ENCODE measurements at regions not wholly inside any gene's neighbourhood (a gene's known extent, or its start where the extent isn't known, plus 50 kb on each side); places are given as distances from the start of the nearest gene placed in this dataset.

DNA sequence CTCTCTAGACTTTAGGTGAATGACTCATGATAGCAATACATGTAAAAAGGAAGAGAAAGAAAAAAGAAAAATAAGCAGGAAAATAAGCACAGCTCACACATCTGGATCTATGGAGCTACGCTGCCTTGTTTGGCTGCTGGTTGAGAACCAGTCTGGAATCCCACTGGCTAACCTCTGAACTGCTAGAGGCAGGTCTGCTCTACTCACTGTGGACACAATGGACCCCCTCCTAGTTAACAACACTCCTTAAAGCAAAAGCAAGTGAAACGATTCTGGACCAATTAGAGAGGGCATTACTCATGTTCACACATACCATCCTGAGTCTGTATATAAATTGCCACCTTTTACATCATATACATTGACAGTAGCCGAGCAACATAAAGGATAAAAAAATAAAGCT, 383.2 kb upstream of the FLRT2 start:
- TF ChIP-seq ZNF10 (tag by site-specific recombination; IDR thresholded peaks at IDR 0.05) (no peak), ZNF2 (tag by site-specific recombination; IDR thresholded peaks at IDR 0.05) (no peak), BCL11B (tag by site-specific recombination; IDR thresholded peaks at IDR 0.05; ENCODE audit: low read depth) (no peak), SP2 (tag by site-specific recombination; IDR thresholded peaks at IDR 0.05) (no peak), MZF1 (tag by site-specific recombination; IDR thresholded peaks at IDR 0.05; ENCODE audit: borderline replicate concordance) (no peak), ZNF211 (tag by site-specific recombination; IDR thresholded peaks at IDR 0.05; ENCODE audit: low read depth) (no peak), KLF7 (tag by site-specific recombination; IDR thresholded peaks at IDR 0.05; ENCODE audit: borderline replicate concordance) (no peak), YY2 (tag by site-specific recombination; IDR thresholded peaks at IDR 0.05) (no peak), ZNF146 (tag by site-specific recombination; IDR thresholded peaks at IDR 0.05) (no peak), FEZF1 (tag by site-specific recombination; IDR thresholded peaks at IDR 0.05) (no peak), ZNF221 (tag by site-specific recombination; IDR thresholded peaks at IDR 0.05; ENCODE audit: borderline replicate concordance) (no peak), ZNF701 (tag by site-specific recombination; IDR thresholded peaks at IDR 0.05) (no peak), SCRT2 (tag by site-specific recombination; IDR thresholded peaks at IDR 0.05) (no peak), KLF16 (tag by site-specific recombination; IDR thresholded peaks at IDR 0.05) (no peak)
- H3K9me3 ChIP-seq (ENCODE audit: control insufficient read depth, insufficient read depth, low read depth, low read length) = no peaks in the 10 kb centered on the region
- H3K36me3 ChIP-seq (ENCODE audit: control insufficient read depth in 2 of 2, insufficient read depth in 1 of 2, low read length in 2 of 2) = no peaks in the 10 kb centered on the region
- CTCF ChIA-PET = interaction anchor here (1.3 kb wide), 1 partner anchor 48 kb away, joined by 3 read pairs; no protein-coding TSS in a partner anchor
- no peak overlapping the region for H3K4me3 ChIP-seq (ENCODE audit: low read depth, low read length)
- POLR2A ChIA-PET = no interaction called here
- no peaks in the 10 kb centered on the region for H3K4me1 ChIP-seq (ENCODE audit: control insufficient read depth, insufficient read depth, low read length)
- no peak overlapping the region for H3K27ac ChIP-seq (ENCODE audit: extremely low read depth, low read depth, low read length)

DNA sequence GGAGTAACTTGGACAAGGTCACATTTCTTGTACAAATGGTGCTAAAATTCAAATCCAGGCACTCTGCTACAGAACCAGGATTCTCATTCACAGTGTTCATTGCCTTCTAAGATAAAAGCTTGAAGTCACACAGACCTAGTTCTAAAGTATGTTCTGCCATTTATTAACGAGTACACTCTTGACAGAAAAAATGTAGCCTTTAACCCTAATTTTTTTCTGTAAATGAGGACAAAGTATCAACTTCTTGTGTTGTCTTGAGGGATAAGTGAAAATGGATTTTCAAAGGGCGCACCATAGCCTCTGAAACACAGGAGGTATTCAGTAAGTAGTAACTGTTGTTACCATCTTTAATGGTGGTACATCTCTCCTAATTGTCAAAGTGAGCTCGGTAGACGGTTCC, 379.8 kb upstream of the FLRT2 start:
- POLR2A ChIA-PET = no interaction called here
- no peaks in the 10 kb centered on the region for H3K4me1 ChIP-seq (ENCODE audit: control insufficient read depth, insufficient read depth, low read length)
- TF ChIP-seq ZNF155 (tag by site-specific recombination; IDR thresholded peaks at IDR 0.05) (no peak), YY2 (tag by site-specific recombination; IDR thresholded peaks at IDR 0.05) (no peak), ZNF221 (tag by site-specific recombination; IDR thresholded peaks at IDR 0.05; ENCODE audit: borderline replicate concordance) (no peak), KLF9 (tag by site-specific recombination; IDR thresholded peaks at IDR 0.05; ENCODE audit: low read depth) (no peak), ZFP3 (tag by site-specific recombination; IDR thresholded peaks at IDR 0.05; ENCODE audit: low read depth) (no peak), ZNF202 (tag by site-specific recombination; IDR thresholded peaks at IDR 0.05; ENCODE audit: borderline replicate concordance) (no peak), ZNF585B (tag by site-specific recombination; IDR thresholded peaks at IDR 0.05) (no peak), REPIN1 (tag by site-specific recombination; IDR thresholded peaks at IDR 0.05; ENCODE audit: low read depth) (no peak), ZNF677 (tag by site-specific recombination; IDR thresholded peaks at IDR 0.05) (no peak), ZSCAN23 (tag by site-specific recombination; IDR thresholded peaks at IDR 0.05) (no peak), ZNF548 (tag by site-specific recombination; IDR thresholded peaks at IDR 0.05) (no peak), ZNF37A (tag by site-specific recombination; IDR thresholded peaks at IDR 0.05) (no peak)
- TF ChIP-seq, protein P1, sequence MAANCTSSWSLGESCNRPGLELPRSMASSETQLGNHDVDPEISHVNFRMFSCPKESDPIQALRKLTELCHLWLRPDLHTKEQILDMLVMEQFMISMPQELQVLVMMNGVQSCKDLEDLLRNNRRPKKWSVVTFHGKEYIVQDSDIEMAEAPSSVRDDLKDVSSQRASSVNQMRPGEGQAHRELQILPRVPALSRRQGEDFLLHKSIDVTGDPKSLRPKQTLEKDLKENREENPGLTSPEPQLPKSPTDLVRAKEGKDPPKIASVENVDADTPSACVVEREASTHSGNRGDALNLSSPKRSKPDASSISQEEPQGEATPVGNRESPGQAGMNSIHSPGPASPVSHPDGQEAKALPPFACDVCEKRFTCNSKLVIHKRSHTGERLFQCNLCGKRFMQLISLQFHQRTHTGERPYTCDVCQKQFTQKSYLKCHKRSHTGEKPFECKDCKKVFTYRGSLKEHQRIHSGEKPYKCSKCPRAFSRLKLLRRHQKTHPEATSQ (tag by site-specific recombination; IDR thresholded peaks at IDR 0.05) = no peak
- TF ChIP-seq, protein P2, sequence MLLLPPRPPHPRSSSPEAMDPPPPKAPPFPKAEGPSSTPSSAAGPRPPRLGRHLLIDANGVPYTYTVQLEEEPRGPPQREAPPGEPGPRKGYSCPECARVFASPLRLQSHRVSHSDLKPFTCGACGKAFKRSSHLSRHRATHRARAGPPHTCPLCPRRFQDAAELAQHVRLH (tag by site-specific recombination; IDR thresholded peaks at IDR 0.05) = no peak
- TF ChIP-seq, protein P3, sequence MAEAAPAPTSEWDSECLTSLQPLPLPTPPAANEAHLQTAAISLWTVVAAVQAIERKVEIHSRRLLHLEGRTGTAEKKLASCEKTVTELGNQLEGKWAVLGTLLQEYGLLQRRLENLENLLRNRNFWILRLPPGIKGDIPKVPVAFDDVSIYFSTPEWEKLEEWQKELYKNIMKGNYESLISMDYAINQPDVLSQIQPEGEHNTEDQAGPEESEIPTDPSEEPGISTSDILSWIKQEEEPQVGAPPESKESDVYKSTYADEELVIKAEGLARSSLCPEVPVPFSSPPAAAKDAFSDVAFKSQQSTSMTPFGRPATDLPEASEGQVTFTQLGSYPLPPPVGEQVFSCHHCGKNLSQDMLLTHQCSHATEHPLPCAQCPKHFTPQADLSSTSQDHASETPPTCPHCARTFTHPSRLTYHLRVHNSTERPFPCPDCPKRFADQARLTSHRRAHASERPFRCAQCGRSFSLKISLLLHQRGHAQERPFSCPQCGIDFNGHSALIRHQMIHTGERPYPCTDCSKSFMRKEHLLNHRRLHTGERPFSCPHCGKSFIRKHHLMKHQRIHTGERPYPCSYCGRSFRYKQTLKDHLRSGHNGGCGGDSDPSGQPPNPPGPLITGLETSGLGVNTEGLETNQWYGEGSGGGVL (tag by site-specific recombination; IDR thresholded peaks at IDR 0.05) = no peak
- H3K36me3 ChIP-seq (ENCODE audit: control insufficient read depth in 2 of 2, insufficient read depth in 1 of 2, low read length in 2 of 2) = no peaks in the 10 kb centered on the region
- H3K27ac ChIP-seq (ENCODE audit: extremely low read depth, low read depth, low read length) = no peak overlapping the region
- CTCF ChIA-PET = no interaction called here
- H3K4me3 ChIP-seq (ENCODE audit: low read depth, low read length) = no peak overlapping the region
- H3K9me3 ChIP-seq (ENCODE audit: control insufficient read depth, insufficient read depth, low read depth, low read length) = no peaks in the 10 kb centered on the region
